GM12874 (cell line): ENCODE measurements at regions not wholly inside any gene's neighbourhood (a gene's known extent, or its start where the extent isn't known, plus 50 kb on each side); places are given as distances from the start of the nearest gene placed in this dataset.

ENCODE experiments used
- TF ChIP-seq, protein P1 (sequence below): IDR thresholded peaks from 2 replicates; pipeline ENCODE4 v1.5.1; 2011; ENCODE audit warnings: low read depth, mild to moderate bottlenecking, control low read depth, low read length, moderate library complexity; ENCODE audit not compliant: insufficient read depth

GRCh38 chr9:95732802-95733688 lies 142.4 kb upstream of the ERCC6L2 start:
- TF ChIP-seq, protein P1, sequence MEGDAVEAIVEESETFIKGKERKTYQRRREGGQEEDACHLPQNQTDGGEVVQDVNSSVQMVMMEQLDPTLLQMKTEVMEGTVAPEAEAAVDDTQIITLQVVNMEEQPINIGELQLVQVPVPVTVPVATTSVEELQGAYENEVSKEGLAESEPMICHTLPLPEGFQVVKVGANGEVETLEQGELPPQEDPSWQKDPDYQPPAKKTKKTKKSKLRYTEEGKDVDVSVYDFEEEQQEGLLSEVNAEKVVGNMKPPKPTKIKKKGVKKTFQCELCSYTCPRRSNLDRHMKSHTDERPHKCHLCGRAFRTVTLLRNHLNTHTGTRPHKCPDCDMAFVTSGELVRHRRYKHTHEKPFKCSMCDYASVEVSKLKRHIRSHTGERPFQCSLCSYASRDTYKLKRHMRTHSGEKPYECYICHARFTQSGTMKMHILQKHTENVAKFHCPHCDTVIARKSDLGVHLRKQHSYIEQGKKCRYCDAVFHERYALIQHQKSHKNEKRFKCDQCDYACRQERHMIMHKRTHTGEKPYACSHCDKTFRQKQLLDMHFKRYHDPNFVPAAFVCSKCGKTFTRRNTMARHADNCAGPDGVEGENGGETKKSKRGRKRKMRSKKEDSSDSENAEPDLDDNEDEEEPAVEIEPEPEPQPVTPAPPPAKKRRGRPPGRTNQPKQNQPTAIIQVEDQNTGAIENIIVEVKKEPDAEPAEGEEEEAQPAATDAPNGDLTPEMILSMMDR: no peak

DNA sequence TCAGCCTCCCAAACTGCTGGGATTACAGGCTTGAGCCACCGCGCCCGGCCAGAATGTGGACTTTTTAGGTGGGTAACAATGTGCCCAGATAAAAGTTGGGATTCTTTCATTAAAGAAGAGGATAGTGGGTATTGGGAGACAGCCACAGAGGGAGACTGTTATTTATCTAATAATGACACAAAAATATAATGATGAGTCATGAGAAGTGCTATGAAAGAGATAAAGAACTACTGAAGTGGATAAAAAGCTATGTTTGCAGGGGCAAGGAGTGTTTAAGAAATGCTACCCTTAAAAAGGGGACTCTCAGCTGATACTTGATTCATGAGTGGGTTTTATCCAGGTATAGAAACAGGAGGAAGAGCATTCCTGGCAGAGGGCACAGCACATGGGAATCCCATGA lies 143.6 kb upstream of the ERCC6L2 start:
- TF ChIP-seq, protein P1: no peak

- TF ChIP-seq, protein P1: no peak
These were observed 145.7 kb upstream of the ERCC6L2 start for GRCh38 chr9:95729669-95730368.

- TF ChIP-seq, protein P1: no peak
These were observed 146.4 kb upstream of the ERCC6L2 start for GRCh38 chr9:95729046-95729445.

GRCh38 chr9:95727947-95728520 lies 147.5 kb upstream of the ERCC6L2 start:
- TF ChIP-seq, protein P1: no peak

GRCh38 chr9:95726756-95727155 lies 148.7 kb upstream of the ERCC6L2 start:
- TF ChIP-seq, protein P1: peak; percentile 48; the same call in 1 of the 2 replicates

DNA sequence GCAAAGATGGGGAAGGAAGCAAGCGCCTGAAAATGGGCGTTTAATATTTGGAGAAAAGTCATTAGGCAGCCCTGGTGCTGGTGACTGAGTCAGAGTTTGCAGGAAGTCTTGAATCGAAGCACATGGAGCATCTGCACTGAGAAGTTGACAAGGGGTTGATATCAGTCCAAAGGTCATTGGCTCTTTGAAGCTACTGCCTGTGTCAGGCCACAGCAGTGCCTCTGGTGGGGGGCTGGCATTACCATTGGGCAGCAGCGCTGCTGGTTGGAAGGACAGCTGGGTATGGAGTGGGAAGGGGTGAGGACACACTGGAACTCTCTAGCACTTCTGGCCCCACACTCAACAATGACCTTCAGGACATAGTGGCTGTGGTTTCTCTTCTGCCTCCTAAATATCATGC lies 150.4 kb upstream of the ERCC6L2 start:
- TF ChIP-seq, protein P1: no peak
